ENCODE measurements at regions not wholly inside any gene's neighbourhood (a gene's known extent, or its start where the extent isn't known, plus 50 kb on each side); places are given as distances from the start of the nearest gene placed in this dataset.

DNA sequence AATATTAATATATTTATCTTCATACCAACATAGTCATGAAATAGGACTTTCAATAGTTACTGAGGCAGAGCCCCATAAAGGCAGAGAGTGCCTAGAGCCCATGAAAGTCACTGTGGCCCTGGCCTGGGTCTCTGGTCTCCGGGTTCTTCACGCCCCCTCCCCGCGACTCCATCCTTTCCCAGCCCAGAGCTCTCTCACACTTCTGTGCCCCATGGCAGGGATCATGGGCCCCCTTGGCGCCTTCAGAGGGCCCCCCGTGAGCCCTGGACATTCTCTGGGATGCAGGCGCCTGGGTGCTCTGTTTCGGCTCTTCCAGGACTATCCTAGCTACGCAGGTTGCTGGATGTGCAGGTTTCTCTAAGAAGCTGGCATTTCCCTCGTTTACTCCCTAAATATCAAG lies 228.4 kb downstream of the TEX29 start:
- no peak for DNase-seq (ENCODE audit: low spot score)
- H3K9me3 ChIP-seq = no peaks in the 10 kb centered on the region
- H3K27ac ChIP-seq = no peak overlapping the region
- TF ChIP-seq, protein P1, sequence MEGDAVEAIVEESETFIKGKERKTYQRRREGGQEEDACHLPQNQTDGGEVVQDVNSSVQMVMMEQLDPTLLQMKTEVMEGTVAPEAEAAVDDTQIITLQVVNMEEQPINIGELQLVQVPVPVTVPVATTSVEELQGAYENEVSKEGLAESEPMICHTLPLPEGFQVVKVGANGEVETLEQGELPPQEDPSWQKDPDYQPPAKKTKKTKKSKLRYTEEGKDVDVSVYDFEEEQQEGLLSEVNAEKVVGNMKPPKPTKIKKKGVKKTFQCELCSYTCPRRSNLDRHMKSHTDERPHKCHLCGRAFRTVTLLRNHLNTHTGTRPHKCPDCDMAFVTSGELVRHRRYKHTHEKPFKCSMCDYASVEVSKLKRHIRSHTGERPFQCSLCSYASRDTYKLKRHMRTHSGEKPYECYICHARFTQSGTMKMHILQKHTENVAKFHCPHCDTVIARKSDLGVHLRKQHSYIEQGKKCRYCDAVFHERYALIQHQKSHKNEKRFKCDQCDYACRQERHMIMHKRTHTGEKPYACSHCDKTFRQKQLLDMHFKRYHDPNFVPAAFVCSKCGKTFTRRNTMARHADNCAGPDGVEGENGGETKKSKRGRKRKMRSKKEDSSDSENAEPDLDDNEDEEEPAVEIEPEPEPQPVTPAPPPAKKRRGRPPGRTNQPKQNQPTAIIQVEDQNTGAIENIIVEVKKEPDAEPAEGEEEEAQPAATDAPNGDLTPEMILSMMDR (IDR thresholded peaks at IDR 0.05) = no peak
- H3K27me3 ChIP-seq = no peaks in the 10 kb centered on the region
- no peaks in the 10 kb centered on the region for H3K4me1 ChIP-seq
- no peaks in the 10 kb centered on the region for H3K36me3 ChIP-seq
- H3K4me3 ChIP-seq = no peak overlapping the region

- DNase-seq (ENCODE audit: low spot score) = no peak
- Histone ChIP-seq H3K9me3 (no peaks in the 10 kb centered on the region), H3K27me3 (no peaks in the 10 kb centered on the region), H3K27ac (no peak overlapping the region), H3K4me1 (no peaks in the 10 kb centered on the region), H3K4me3 (no peak overlapping the region), H3K36me3 (no peaks in the 10 kb centered on the region)
- TF ChIP-seq, protein P1 (IDR thresholded peaks at IDR 0.05) = no peak
Observed at GRCh38 chr13:111549464-111549863, 229.0 kb downstream of the TEX29 start.

DNA sequence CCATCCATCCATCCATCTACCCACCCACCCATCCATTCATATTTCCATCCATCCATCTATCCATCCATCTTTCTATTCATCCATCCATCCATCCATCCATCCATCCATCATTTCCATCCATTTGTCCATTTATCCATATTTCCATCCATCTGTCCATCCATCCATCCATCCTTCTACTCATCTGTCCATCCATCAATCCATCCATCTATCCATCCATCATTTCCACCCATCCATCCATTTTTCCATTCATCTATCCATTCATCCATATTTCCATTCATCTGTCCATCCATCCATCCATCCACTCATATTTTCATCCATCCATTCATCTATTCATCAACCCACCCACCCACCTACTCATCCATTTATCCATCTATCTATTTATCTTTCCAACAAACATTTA lies 229.6 kb downstream of the TEX29 start:
- Histone ChIP-seq H3K27ac (no peak overlapping the region), H3K4me1 (no peaks in the 10 kb centered on the region), H3K36me3 (no peaks in the 10 kb centered on the region), H3K27me3 (no peaks in the 10 kb centered on the region), H3K4me3 (no peak overlapping the region), H3K9me3 (no peaks in the 10 kb centered on the region)
- TF ChIP-seq, protein P1 (IDR thresholded peaks at IDR 0.05) = no peak
- no peak for DNase-seq (ENCODE audit: low spot score)

- no peaks in the 10 kb centered on the region for H3K9me3 ChIP-seq
- no peak for DNase-seq (ENCODE audit: low spot score)
- no peaks in the 10 kb centered on the region for H3K36me3 ChIP-seq
- no peak overlapping the region for H3K4me3 ChIP-seq
- no peak overlapping the region for H3K27ac ChIP-seq
- TF ChIP-seq, protein P1 (IDR thresholded peaks at IDR 0.05) = no peak
- H3K27me3 ChIP-seq = no peaks in the 10 kb centered on the region
- H3K4me1 ChIP-seq = no peaks in the 10 kb centered on the region
Observed at GRCh38 chr13:111551204-111551820, 230.9 kb downstream of the TEX29 start.

DNA sequence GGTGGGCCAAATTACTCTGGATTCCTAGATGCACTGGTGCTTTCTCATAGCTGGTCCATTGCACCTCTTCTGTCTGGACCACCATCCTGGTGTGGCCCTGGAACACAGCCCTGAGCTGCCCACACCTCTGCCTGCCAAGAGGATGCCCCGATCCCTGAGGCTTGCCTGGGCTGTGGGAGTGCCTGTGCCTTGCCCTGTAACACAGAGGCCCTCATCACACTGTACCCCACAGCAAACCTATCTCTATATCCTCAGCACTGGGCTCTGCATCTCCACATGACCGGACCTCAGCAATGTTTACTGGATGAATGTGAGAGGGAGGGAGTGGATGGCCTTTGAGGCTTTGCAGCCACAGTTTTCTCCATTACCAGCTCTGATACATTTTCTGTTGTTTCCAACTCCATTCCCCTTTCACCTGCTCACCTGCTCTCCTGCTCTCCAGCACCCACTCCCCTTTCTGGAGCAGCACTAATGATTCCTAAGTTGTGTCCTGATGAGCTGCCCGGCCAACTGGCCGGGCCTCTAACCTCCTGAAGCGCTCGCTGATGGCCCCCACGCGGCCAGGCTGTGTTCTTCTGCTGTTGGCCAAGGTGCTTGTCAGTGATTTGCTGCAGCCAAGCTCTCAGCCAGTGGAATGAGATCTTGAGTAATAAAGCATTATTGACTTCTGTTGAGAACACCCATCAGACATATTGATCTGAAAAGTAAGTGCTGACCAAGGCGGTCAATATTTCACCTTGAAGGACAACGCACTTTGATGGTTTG lies 232.6 kb downstream of the TEX29 start:
- no peaks in the 10 kb centered on the region for H3K27me3 ChIP-seq

More for the DNA sequence above, 232.6 kb downstream of the TEX29 start:
- Histone ChIP-seq H3K4me1 (no peaks in the 10 kb centered on the region), H3K9me3 (no peaks in the 10 kb centered on the region), H3K4me3 (no peak overlapping the region), H3K36me3 (no peaks in the 10 kb centered on the region), H3K27ac (no peak overlapping the region)
- DNase-seq (ENCODE audit: low spot score) = no peak
- TF ChIP-seq, protein P1 (IDR thresholded peaks at IDR 0.05) = no peak
